ENCODE measurements at regions not wholly inside any gene's neighbourhood (a gene's known extent, or its start where the extent isn't known, plus 50 kb on each side); places are given as distances from the start of the nearest gene placed in this dataset.

DNA sequence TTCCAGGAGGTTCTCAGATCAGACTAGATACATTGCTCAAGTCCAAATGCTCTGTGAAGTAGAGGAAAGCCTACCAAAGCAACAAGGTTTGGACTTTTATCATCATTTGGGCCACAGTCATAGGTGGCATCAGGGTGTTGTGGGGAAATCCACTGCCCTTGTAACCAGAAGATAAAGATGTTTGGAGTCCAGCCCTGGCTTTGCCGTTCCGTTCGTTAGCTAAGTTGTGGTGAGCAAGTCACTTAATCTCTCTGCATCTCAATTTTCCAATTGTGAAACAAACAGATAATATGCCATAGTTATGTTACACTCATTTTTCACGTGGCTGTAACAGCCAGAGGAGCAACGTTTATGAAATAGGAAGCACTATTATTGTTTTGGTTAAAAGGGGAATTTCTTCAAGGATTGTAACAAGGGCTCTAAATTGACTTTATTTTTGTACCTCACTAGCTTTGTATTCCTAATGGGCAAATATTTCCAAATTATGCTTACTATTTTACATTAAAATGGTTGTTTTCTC is 125.6 kb downstream of the CD47 start:
- Histone ChIP-seq H4K8ac (ENCODE audit: extremely low read depth, insufficient read depth, low read length) (no peak overlapping the region), H4K91ac (replicated peaks; ENCODE audit: insufficient read length, low read length) (no peak overlapping the region), H2BK20ac (ENCODE audit: low read length) (no peak overlapping the region), H3K36me3 (ENCODE audit: control insufficient read depth in 2 of 4, insufficient read depth in 4 of 4, low read length in 3 of 4) (no peaks in the 10 kb centered on the region), H3K9ac (replicated peaks in 1 of 4; ENCODE audit: extremely low read depth in 1 of 4, low read depth in 3 of 4, low read length in 3 of 4) (no peak overlapping the region), H3K4me2 (ENCODE audit: insufficient read depth in 1 of 2, low read depth in 2 of 2, low read length in 2 of 2) (no peak overlapping the region), H3K79me2 (ENCODE audit: control insufficient read depth in 1 of 2, insufficient read depth in 2 of 2, low read length in 2 of 2) (no peaks in the 10 kb centered on the region), H3K4me3 (ENCODE audit: extremely low read depth in 1 of 4, insufficient read depth in 2 of 4, low read depth in 3 of 4, low read length in 4 of 4) (no peak overlapping the region), H3K56ac (replicated peaks; ENCODE audit: insufficient read length, low read depth, low read length) (no peak overlapping the region), H3K27me3 (replicated peaks in 1 of 4; ENCODE audit: control insufficient read depth in 3 of 4, extremely low read depth in 1 of 4, insufficient read depth in 3 of 4, low read length in 3 of 4) (no peaks in the 10 kb centered on the region), H2BK120ac (replicated peaks; ENCODE audit: low read depth, low read length) (no peak overlapping the region), H2BK15ac (ENCODE audit: low read length) (no peak overlapping the region), H2BK5ac (ENCODE audit: low read depth, low read length) (no peak overlapping the region), H3K4me1 (replicated peaks in 1 of 4; ENCODE audit: control insufficient read depth in 3 of 4, insufficient read depth in 4 of 4, low read length in 3 of 4) (peaks cover 0 to 3% (median under 1%) of the 10 kb centered on the region in 4 experiments; a peak in 1 of 7 replicates), H3K79me1 (ENCODE audit: low read depth, low read length) (no peaks in the 10 kb centered on the region), H3K4ac (replicated peaks; ENCODE audit: insufficient read length, low read depth, low read length) (no peak overlapping the region), H3K27ac (ENCODE audit: low read depth, low read length) (no peak overlapping the region), H2AFZ (ENCODE audit: low read length) (no peak overlapping the region), H3K9me3 (ENCODE audit: insufficient read depth in 2 of 2, low read depth in 1 of 2, low read length in 1 of 2) (no peaks in the 10 kb centered on the region), H4K20me1 (replicated peaks in 1 of 2; ENCODE audit: control insufficient read depth in 1 of 2, insufficient read depth in 2 of 2, low read length in 2 of 2) (no peaks in the 10 kb centered on the region), H3K14ac (ENCODE audit: insufficient read length) (no peak overlapping the region), H2AK5ac (ENCODE audit: low read depth, low read length) (no peak overlapping the region), H3K18ac (ENCODE audit: extremely low read depth, low read length) (no peak overlapping the region), H3K23ac (ENCODE audit: insufficient read length) (no peak overlapping the region), H2BK12ac (ENCODE audit: low read depth, low read length) (no peak overlapping the region), H4K5ac (ENCODE audit: insufficient read length, low read depth, low read length) (no peak overlapping the region), H3K23me2 (ENCODE audit: low read depth, low read length) (no peaks in the 10 kb centered on the region)
- DNase-seq (ENCODE audit: low read depth in 1 of 2, low spot score in 2 of 2) (no peak), FAIRE-seq (no peak)
- ChIA-PET POLR2A (ENCODE audit: partially characterized antibody) (no interaction called here), CTCF (ENCODE audit: partially characterized antibody) (no interaction called here)
- WGBS, 2 experiments (ENCODE audit: extremely low coverage in 1 of 2, insufficient coverage in 1 of 2, insufficient read length in 1 of 2, insufficient replicate concordance in 2 of 2, low coverage in 1 of 2, low lambda C conversion rate in 2 of 2, missing lambda C conversion rate in 1 of 2): 75% methylated on average over 5 of the region's 5 CpGs; no CpG with 5 or more reads in 1 of the 2 experiments
- no peak for TF ChIP-seq BACH1 (IDR thresholded peaks at IDR 0.05; ENCODE audit: low read length)
- no peak for TF ChIP-seq EZH2 (IDR thresholded peaks at IDR 0.05; ENCODE audit: low read depth, low read length, severe bottlenecking)
- no peak for TF ChIP-seq EGR1 (IDR thresholded peaks at IDR 0.05; ENCODE audit: borderline replicate concordance, low read depth, low read length)
- no peak for TF ChIP-seq CTCF (IDR thresholded peaks at IDR 0.05; ENCODE audit: control extremely low read depth in 1 of 3, insufficient read depth in 1 of 3, low read depth in 1 of 3, low read length in 3 of 3)
- no peak for TF ChIP-seq KDM1A (IDR thresholded peaks at IDR 0.05; ENCODE audit: borderline replicate concordance, low read length)
- TF ChIP-seq POLR2AphosphoS5 (IDR thresholded peaks at IDR 0.05; ENCODE audit: low read depth, low read length): no peak
